Activated effector memory CD4-positive, alpha-beta T cell treated with anti-CD3 and anti-CD28 coated beads, Interleukin-2, amount 50 U/mL, for 16 hours (primary cell): ENCODE measurements at regions not wholly inside any gene's neighbourhood (a gene's known extent, or its start where the extent isn't known, plus 50 kb on each side); places are given as distances from the start of the nearest gene placed in this dataset.
"Not testable (repeated sequence)": the region's sequence is repeated elsewhere in the genome, so short reads cannot be mapped to it uniquely, and the experiment has no call there.

Source experiments
- DNase-seq: peaks from one replicate; pipeline ENCODE4 v3.0.0-alpha.2; 2020

GRCh38 chr5:152622628-152623027 lies 217.5 kb upstream of the NMUR2 start:
- DNase-seq, result no peak

GRCh38 chr5:152623951-152624350 lies 218.9 kb upstream of the NMUR2 start:
- no peak for DNase-seq

- DNase-seq, result no peak
Measured at GRCh38 chr5:152625696-152626095, 220.6 kb upstream of the NMUR2 start.

DNA sequence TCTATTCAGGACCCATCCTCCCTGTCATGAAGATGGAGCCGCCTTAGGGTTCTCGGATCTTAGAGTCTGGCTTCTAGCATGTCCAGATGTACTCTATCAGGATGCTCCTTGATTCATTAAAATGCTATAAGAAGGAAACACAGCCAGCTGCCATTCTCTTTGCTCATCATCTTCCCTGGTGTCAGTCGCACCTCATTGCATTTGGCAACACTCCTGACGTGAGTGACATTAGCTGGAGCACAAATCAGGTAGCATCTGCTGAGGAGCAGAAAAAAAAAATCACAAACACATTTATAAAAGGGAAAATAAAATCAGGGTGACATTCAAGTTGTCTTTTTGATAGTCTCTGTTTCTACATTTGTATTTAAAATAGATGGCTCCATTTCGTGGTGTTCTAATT lies 226.1 kb upstream of the NMUR2 start:
- no peak for DNase-seq

DNA sequence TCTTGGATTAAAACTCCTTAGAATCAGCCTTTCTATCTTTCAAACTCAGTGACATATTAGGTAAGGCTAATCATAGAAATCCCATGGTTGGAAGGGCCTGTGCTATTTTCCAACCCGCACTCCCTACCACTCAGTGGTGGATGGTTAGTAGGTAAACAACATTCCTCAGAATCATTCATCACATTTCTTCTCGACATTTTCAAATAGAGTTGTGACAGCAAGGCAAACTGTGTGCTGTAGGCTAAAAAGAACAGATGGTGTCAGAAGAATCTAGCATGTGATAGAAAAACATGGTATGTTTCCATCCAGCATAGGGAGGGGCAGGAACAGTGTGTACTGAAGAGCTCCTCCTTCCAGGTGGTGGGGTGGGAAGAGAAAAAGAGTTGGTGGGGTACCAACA lies 227.3 kb upstream of the NMUR2 start:
- no peak for DNase-seq

- DNase-seq, result no peak
Measured at GRCh38 chr5:152634586-152634985, 229.5 kb upstream of the NMUR2 start.

DNA sequence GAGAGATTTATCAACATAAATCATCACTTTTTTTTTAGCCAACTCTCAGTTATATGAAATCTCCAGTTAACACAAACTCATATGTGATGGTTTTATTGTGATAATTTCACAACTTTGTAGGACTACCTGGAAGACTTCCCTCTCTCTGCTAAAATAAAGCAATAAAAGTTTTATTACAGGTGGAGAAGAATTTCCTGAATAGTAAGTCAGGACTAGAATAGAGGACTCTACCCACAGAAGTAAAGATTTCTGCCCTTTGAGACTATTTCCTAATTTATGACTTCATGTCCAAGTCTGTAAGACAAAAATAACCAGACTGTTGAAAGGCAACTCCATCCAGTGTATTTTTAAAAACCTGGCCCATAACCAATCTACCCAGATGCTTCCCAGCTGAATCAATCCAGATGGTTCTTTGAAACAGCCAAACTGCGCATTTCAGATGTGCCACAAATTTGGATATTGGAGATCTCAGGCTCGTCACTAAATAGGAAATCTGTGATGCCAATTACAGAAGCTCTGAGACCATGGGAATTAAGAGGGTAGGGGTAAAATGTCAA lies 234.0 kb upstream of the NMUR2 start:
- DNase-seq, result no peak

DNA sequence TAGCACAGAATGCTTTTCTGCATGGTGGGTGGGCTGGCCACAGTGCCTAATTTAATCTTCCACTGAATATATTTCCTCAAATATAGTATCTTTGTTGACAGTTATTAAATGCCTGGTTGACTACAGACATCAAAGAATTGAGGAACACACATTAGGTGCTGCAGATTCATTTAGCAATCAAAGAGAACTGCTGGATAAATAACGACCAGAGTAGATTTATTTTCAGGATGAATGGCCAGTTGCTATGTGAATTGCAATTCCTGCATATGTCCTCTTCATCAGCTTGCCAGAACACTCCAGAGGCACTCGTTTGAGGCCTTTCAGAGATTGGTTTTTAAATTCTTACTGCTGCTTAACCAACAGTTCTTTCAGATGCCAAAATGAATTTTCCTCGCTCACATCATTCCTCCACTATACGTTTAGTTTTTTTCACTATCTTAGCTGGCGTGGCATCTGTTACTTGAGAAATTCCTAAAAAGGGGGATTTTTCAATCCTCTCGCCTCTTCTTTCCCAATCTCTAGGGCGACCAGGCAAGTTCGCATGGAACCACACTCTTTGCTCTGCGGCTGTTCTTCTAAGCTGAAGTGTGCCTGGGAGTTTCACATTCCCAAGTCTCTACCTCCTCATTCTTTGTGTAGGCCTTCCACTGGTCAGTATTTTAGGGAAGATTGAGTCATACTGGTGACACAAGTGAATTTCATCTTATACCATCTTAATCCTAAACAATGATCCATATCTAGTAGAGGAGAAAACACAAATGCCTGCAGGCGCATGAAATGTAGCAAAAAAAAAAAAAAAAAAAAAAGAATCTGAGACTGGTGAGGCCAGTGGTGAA lies 237.1 kb upstream of the NMUR2 start:
- no peak for DNase-seq

GRCh38 chr5:152642880-152643279 lies 237.8 kb upstream of the NMUR2 start:
- no peak for DNase-seq

GRCh38 chr5:152644029-152644728 lies 239.1 kb upstream of the NMUR2 start:
- no peak for DNase-seq

DNA sequence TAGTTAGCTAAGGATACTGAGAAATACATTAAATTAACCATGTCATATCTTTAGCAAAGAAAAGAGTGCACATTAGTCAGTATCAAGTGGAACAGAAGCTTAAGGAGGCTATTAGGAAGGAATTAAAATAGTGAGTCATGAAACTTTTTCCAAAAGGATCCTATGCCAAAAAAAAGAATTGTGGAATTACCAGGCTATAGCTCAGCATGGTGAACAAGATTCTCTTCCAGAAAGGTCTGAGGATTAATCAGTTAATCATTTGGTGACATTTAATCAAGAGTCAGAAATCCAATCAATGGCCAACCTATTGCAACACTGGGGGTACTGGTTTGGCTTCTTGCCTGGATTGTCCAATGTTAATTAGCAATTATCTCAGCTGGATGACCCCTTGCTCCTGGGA lies 244.5 kb upstream of the NMUR2 start:
- DNase-seq, result no peak

- no peak for DNase-seq
Measured at GRCh38 chr5:152650413-152650812, 245.3 kb upstream of the NMUR2 start.

DNA sequence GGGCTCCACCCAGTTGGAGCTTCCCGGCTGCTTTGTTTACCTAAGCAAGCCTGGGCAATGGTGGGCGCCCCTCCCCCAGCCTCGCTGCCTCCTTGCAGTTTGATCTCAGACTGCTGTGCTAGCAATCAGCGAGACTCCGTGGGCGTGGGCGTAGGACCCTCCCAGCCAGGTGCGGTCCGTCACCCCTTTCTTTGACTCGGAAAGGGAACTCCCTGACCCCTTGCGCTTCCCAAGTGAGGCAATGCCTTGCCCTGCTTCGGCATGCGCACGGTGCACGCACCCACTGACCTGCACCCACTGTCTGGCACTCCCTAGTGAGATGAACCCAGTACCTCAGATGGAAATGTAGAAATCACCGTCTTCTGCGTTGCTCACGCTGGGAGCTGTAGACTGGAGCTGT lies 254.4 kb upstream of the NMUR2 start:
- DNase-seq, result not testable (repeated sequence)

DNA sequence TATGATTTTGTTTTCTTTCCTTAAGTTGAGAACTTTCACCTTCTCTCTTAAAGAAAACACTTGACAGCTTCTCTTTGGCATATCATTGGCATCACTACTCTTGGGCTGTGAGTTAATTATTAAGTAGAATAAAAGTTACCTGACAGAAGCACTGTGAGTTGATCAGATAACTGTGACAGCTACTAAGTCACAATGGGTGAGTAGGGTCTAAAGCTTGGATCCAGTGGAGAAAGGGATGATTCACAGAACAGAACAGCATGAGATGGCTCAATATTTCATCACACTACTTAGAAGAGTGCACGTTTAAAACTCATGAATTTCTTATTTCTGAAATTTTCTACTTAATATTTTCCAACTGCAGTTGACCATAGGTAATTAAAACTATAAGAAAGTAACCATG lies 268.5 kb upstream of the NMUR2 start:
- no peak for DNase-seq

- DNase-seq, result no peak
Measured at GRCh38 chr5:152674403-152674802, 269.3 kb upstream of the NMUR2 start.

DNA sequence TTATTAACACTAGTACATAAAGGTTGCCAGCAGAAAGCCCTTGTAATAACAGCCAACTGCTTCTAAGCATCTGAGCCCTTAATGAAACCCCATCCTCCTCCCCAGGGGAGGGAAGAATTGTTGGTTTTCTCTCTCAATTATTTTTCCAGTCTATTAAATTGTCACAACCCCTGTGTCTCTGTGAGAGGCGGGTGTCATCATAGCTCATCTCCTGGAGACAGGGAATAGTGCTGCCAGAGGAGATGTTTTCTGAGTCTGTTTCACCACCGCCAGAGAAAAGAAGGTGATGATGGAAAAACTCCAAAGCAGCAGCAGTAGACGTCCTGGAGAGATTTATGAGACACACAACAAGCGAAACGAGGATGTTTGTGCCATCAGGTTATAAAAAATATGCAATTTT lies 271.1 kb upstream of the NMUR2 start:
- DNase-seq, result no peak

DNA sequence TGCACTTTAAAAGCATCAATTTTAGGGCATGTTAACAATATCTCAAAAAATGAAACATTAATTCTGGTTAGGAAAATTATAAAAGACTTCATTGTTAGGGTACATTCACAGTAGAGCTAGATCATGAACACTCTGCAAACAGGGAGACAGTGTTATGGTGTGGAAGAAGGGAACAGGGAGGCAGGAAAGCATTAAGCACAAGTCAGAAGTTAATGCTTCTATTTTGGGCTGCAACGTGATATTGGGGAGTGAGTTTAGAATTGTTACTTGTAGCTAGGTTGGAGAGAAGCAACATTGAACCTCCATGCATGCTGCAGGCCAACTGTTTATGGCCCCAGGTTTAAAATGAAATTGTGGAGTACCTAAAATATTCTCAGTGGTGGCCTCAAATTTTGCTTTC lies 278.1 kb upstream of the NMUR2 start:
- DNase-seq, result no peak

GRCh38 chr5:152686931-152687330 lies 281.9 kb upstream of the NMUR2 start:
- DNase-seq, result no peak

DNA sequence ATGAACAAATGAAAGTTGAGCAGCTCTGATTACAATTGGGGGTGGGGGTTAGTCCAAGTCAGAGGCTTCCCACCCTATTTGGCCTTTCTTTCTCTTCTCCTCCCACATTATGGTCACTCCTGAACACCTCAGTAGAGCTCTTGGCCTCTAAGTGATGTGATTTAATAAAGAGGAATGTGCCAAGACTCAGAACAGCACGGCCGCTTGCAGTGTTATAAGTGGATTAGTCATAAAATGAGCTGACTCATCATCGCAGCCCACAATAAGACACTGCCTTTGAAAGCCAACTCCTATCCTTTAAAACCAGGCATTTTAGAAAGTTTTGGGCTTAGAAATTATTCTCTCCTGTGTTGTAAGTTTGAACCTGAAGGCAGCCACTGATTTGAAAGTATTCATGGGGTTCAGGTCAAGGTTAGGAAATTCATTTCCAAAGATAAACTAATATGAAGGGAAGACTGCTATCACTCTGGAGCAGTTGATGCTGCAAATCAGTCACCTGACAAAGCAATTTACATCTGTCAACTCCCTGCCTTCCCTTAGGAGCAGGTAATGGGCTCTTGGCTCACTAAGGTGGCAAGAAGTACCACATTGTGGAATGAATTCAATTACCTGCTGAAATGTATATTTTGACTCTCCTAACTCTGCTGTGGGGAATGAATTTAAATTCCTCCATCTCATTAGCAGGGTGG lies 283.6 kb upstream of the NMUR2 start:
- no peak for DNase-seq

DNA sequence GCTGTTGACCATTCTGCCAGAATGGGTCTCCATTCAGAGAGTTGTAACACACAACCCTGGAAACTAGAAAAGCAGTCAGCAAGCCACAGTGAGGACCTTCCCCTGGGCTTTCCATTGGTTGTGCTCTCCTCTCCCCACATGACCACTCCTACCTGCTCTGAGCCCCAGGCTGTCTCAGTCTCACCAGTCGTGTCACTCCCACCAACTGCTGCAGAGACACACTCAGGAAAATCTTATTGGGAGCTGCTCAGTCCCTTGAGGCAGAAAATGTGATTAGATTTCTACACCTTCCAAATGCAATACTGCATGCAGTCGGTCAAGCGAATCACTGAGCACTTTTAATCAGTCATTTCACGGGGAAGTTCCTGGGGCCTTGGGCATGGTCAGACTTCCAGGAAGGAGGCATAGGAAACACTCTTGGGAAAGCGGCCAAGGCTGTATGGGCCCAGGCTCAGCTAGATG lies 284.2 kb upstream of the NMUR2 start:
- no peak for DNase-seq

- DNase-seq, result no peak
Measured at GRCh38 chr5:152694231-152694630, 289.2 kb upstream of the NMUR2 start.

- no peak for DNase-seq
Measured at GRCh38 chr5:152701305-152701949, 296.3 kb upstream of the NMUR2 start.

DNA sequence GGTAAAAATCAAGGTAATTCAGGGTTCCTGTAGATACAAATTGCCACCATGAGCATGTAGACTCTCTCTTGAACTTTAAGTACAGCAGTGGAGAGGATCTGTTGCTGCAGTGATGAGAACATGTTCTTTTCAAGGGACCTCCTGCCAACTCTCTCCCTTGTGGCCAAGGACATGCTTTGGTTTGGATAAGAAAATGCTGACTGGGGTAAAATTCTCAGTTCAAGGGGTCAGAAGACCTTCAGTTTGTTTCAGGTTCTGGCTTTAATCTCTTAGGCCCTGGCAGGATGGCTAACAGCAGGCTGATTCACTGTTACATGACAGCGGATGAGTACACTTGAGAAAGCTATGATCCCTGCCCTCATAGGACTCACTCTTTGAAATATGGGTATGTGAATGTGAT lies 299.2 kb upstream of the NMUR2 start:
- no peak for DNase-seq
